ENCODE measurements at regions not wholly inside any gene's neighbourhood (a gene's known extent, or its start where the extent isn't known, plus 50 kb on each side); places are given as distances from the start of the nearest gene placed in this dataset.

DNA sequence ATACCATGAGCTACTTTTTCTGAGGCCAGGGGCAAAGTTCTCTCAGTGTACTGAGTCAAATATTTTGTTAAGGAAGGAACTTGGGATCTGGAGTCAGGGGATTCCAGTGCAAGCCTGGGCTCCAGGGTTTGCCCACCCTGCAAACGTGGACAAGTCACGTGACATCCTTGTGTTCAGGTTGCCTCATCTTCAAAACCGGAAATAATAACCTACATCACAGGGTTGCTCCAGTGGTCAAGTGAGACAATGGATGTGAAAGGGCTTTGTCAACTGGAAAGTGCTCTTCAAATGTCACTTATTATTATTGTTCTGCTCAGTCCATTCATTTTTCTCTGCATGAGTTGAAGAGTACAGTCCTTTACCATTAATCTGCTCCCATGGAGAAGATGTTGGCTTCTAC lies 414.9 kb downstream of the COG6 start:
- Mint-ChIP-seq H3K27me3 (ENCODE audit: insufficient read depth, unreplicated experiment) (no peaks in the 10 kb centered on the region), H3K27ac (ENCODE audit: unreplicated experiment) (no peak overlapping the region), H3K4me1 (ENCODE audit: low read depth, unreplicated experiment) (no peaks in the 10 kb centered on the region), H3K4me3 (ENCODE audit: unreplicated experiment) (no peak overlapping the region), H3K36me3 (ENCODE audit: insufficient read depth, unreplicated experiment) (no peaks in the 10 kb centered on the region), H3K9me3 (ENCODE audit: unreplicated experiment) (no peaks in the 10 kb centered on the region)
- Histone ChIP-seq H3K36me3 (ENCODE audit: control insufficient read depth, insufficient read depth, low read length) (no peaks in the 10 kb centered on the region), H3K9me3 (no peaks in the 10 kb centered on the region), H3K4me3 (ENCODE audit: low read depth, low read length) (no peak overlapping the region), H3K27me3 (replicated peaks; ENCODE audit: control insufficient read depth, insufficient read depth, low read length) (no peaks in the 10 kb centered on the region), H3K4me1 (no peaks in the 10 kb centered on the region)
- no TSS peak for BruUV-seq (replicated peaks)
- TF ChIP-seq, protein P1, sequence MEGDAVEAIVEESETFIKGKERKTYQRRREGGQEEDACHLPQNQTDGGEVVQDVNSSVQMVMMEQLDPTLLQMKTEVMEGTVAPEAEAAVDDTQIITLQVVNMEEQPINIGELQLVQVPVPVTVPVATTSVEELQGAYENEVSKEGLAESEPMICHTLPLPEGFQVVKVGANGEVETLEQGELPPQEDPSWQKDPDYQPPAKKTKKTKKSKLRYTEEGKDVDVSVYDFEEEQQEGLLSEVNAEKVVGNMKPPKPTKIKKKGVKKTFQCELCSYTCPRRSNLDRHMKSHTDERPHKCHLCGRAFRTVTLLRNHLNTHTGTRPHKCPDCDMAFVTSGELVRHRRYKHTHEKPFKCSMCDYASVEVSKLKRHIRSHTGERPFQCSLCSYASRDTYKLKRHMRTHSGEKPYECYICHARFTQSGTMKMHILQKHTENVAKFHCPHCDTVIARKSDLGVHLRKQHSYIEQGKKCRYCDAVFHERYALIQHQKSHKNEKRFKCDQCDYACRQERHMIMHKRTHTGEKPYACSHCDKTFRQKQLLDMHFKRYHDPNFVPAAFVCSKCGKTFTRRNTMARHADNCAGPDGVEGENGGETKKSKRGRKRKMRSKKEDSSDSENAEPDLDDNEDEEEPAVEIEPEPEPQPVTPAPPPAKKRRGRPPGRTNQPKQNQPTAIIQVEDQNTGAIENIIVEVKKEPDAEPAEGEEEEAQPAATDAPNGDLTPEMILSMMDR (IDR thresholded peaks at IDR 0.05; ENCODE audit: insufficient read depth in 1 of 2, low read depth in 1 of 2, low read length in 1 of 2, severe bottlenecking in 1 of 2, unreplicated experiment in 1 of 2): no peak
- intact Hi-C loops (cut with micrococcal nuclease; ENCODE audit: unreplicated experiment): no loop called here
- DNase-seq: no peak
- ChIA-PET CTCF (interaction anchor here (1.1 kb wide), 1 partner anchor 611 kb away, joined by 4 read pairs; no protein-coding TSS in a partner anchor), POLR2A (no interaction called here)

DNA sequence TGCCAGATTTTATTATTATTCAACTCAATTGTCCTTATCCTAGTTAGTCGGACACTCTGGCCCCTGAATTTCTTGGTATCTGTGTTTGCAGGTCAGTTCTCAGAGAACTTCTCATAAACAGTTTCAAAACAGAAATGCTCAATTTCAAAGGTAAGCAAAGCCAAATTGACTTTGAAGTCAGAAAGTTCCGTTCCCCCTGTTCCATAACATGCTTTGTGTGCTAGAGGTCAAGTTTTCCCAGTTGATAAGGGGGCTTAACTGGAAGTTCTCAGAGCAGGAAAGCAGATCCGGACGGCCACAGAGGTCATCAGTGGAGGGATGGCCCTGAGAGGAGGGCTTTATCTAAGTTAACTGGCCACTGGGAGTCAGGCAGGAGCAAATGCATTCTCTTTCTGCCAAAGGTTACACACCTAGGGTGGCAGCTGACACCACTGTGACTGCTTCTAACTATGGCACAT lies 417.2 kb downstream of the COG6 start:
- TF ChIP-seq, protein P1 (IDR thresholded peaks at IDR 0.05; ENCODE audit: insufficient read depth in 1 of 2, low read depth in 1 of 2, low read length in 1 of 2, severe bottlenecking in 1 of 2, unreplicated experiment in 1 of 2): no peak
- Mint-ChIP-seq H3K9me3 (ENCODE audit: unreplicated experiment) (no peaks in the 10 kb centered on the region), H3K4me1 (ENCODE audit: low read depth, unreplicated experiment) (no peaks in the 10 kb centered on the region), H3K27me3 (ENCODE audit: insufficient read depth, unreplicated experiment) (no peaks in the 10 kb centered on the region), H3K27ac (ENCODE audit: unreplicated experiment) (no peak overlapping the region), H3K4me3 (ENCODE audit: unreplicated experiment) (no peak overlapping the region), H3K36me3 (ENCODE audit: insufficient read depth, unreplicated experiment) (no peaks in the 10 kb centered on the region)
- Histone ChIP-seq H3K27me3 (replicated peaks; ENCODE audit: control insufficient read depth, insufficient read depth, low read length) (no peaks in the 10 kb centered on the region), H3K36me3 (ENCODE audit: control insufficient read depth, insufficient read depth, low read length) (no peaks in the 10 kb centered on the region), H3K4me1 (no peaks in the 10 kb centered on the region), H3K4me3 (ENCODE audit: low read depth, low read length) (no peak overlapping the region), H3K9me3 (no peaks in the 10 kb centered on the region)
- intact Hi-C loops (cut with micrococcal nuclease; ENCODE audit: unreplicated experiment): no loop called here
- ChIA-PET CTCF (no interaction called here), POLR2A (no interaction called here)
- no peak for DNase-seq
- BruUV-seq (replicated peaks): no TSS peak

GRCh38 chr13:40074338-40074737 lies 418.9 kb downstream of the COG6 start:
- TF ChIP-seq, protein P1 (IDR thresholded peaks at IDR 0.05; ENCODE audit: insufficient read depth in 1 of 2, low read depth in 1 of 2, low read length in 1 of 2, severe bottlenecking in 1 of 2, unreplicated experiment in 1 of 2): no peak
- ChIA-PET CTCF (no interaction called here), POLR2A (no interaction called here)
- intact Hi-C loops (cut with micrococcal nuclease; ENCODE audit: unreplicated experiment): no loop called here
- Histone ChIP-seq H3K9me3 (no peaks in the 10 kb centered on the region), H3K36me3 (ENCODE audit: control insufficient read depth, insufficient read depth, low read length) (no peaks in the 10 kb centered on the region), H3K4me1 (no peaks in the 10 kb centered on the region), H3K4me3 (ENCODE audit: low read depth, low read length) (no peak overlapping the region), H3K27me3 (replicated peaks; ENCODE audit: control insufficient read depth, insufficient read depth, low read length) (no peaks in the 10 kb centered on the region)
- no peaks in the 10 kb centered on the region for H3K27me3 Mint-ChIP-seq (ENCODE audit: insufficient read depth, unreplicated experiment)
- H3K36me3 Mint-ChIP-seq (ENCODE audit: insufficient read depth, unreplicated experiment): no peaks in the 10 kb centered on the region
- no TSS peak for BruUV-seq (replicated peaks)
- no peak for DNase-seq
- no peak overlapping the region for H3K27ac Mint-ChIP-seq (ENCODE audit: unreplicated experiment)
- H3K4me3 Mint-ChIP-seq (ENCODE audit: unreplicated experiment): no peak overlapping the region
- no peaks in the 10 kb centered on the region for H3K4me1 Mint-ChIP-seq (ENCODE audit: low read depth, unreplicated experiment)
- no peaks in the 10 kb centered on the region for H3K9me3 Mint-ChIP-seq (ENCODE audit: unreplicated experiment)

Data from Caco-2 (cell line).